OCI-LY3 (cell line): ENCODE measurements at regions not wholly inside any gene's neighbourhood (a gene's known extent, or its start where the extent isn't known, plus 50 kb on each side); places are given as distances from the start of the nearest gene placed in this dataset.
"Not testable (repeated sequence)": the region's sequence is repeated elsewhere in the genome, so short reads cannot be mapped to it uniquely, and the experiment has no call there.

Source experiments
- H2AFZ ChIP-seq: fragments of 200-600, 300-600 bp; shearing (Covaris generic); 2 replicates; pipeline ENCODE4 v1.6.0; 2014; ENCODE audit warnings: antibody characterized with exemption, low read depth, low read length
- H3K27ac ChIP-seq: fragments of 200-600, 300-600 bp; sonication (generic); 2 replicates; pipeline ENCODE4 v1.5.1; 2014; ENCODE audit warnings: mild to moderate bottlenecking, low read length, moderate library complexity, mixed read lengths
- H3K27me3 ChIP-seq: fragments of 200-600, 300-600 bp; sonication (generic); 2 replicates; pipeline ENCODE4 v1.6.1; 2014; ENCODE audit warnings: low read depth, low read length, mixed read lengths
- H3K36me3 ChIP-seq: fragments of 200-600, 300-600 bp; sonication (generic); replicated peaks from 2 replicates; pipeline ENCODE3; 2014; ENCODE audit warnings: low read depth, low read length, mixed read lengths
- H3K4me1 ChIP-seq: fragments of 300-600, 200-600 bp; sonication (generic); 2 replicates; pipeline ENCODE4 v1.6.1; 2014; ENCODE audit warnings: low read length, mixed read lengths
- H3K4me2 ChIP-seq: fragments of 200-600, 300-600 bp; sonication (generic); 2 replicates; pipeline ENCODE4 v1.6.1; 2014; ENCODE audit warnings: low read length, mixed read lengths
- H3K4me3 ChIP-seq: fragments of 300-600, 200-600 bp; sonication (generic); 2 replicates; pipeline ENCODE4 v1.5.1; 2014; ENCODE audit warnings: antibody characterized with exemption, mild to moderate bottlenecking, low read length, moderate library complexity
- H3K79me2 ChIP-seq: fragments of 300-600, 200-600 bp; shearing (Covaris generic); 2 replicates; pipeline ENCODE4 v1.6.1; 2014; ENCODE audit warnings: mild to moderate bottlenecking, low read length, mixed read lengths
- H3K9ac ChIP-seq: fragments of 300-600, 200-600 bp; shearing (Covaris generic); 2 replicates; pipeline ENCODE4 v1.6.0; 2014; ENCODE audit warnings: mild to moderate bottlenecking, low read length, moderate library complexity
- H3K9me3 ChIP-seq: fragments of 200-600, 300-600 bp; shearing (Covaris generic); 2 replicates; pipeline ENCODE4 v1.6.1; 2014; ENCODE audit warnings: low read length, mixed read lengths; ENCODE audit not compliant: insufficient read depth
- H4K20me1 ChIP-seq: fragments of 200-600, 300-600 bp; sonication (generic); 2 replicates; pipeline ENCODE4 v1.6.1; 2016; ENCODE audit warnings: low read length, mixed read lengths; ENCODE audit not compliant: insufficient read depth
- EZH2phosphoT487 ChIP-seq: fragments of 200-600 bp; shearing (Covaris generic); IDR thresholded peaks from 2 replicates; pipeline ENCODE4 v1.6.1; 2018; ENCODE audit warnings: antibody characterized with exemption, mixed run types, low read depth
- TF ChIP-seq, protein P1 (sequence below): fragments of 200-600, 300-600 bp; sonication (generic); IDR thresholded peaks from 2 replicates; pipeline ENCODE4 v1.5.1; 2014; ENCODE audit warnings: antibody characterized with exemption, low read length, low read depth

- H2AFZ ChIP-seq = no peak overlapping the region
- H3K9ac ChIP-seq = no peak overlapping the region
- 0 out of 2 replicates have a peak, but pooled peaks cover 8% of the 10 kb centered on the region for H3K4me1 ChIP-seq
- H3K79me2 ChIP-seq = no peaks in the 10 kb centered on the region
- no peak overlapping the region for H3K4me3 ChIP-seq
- H3K9me3 ChIP-seq = no peaks in the 10 kb centered on the region
- H3K36me3 ChIP-seq = no peaks in the 10 kb centered on the region
- no peaks in the 10 kb centered on the region for H4K20me1 ChIP-seq
- no peak overlapping the region for H3K4me2 ChIP-seq
- TF ChIP-seq EZH2phosphoT487 = no peak
- TF ChIP-seq, protein P1, sequence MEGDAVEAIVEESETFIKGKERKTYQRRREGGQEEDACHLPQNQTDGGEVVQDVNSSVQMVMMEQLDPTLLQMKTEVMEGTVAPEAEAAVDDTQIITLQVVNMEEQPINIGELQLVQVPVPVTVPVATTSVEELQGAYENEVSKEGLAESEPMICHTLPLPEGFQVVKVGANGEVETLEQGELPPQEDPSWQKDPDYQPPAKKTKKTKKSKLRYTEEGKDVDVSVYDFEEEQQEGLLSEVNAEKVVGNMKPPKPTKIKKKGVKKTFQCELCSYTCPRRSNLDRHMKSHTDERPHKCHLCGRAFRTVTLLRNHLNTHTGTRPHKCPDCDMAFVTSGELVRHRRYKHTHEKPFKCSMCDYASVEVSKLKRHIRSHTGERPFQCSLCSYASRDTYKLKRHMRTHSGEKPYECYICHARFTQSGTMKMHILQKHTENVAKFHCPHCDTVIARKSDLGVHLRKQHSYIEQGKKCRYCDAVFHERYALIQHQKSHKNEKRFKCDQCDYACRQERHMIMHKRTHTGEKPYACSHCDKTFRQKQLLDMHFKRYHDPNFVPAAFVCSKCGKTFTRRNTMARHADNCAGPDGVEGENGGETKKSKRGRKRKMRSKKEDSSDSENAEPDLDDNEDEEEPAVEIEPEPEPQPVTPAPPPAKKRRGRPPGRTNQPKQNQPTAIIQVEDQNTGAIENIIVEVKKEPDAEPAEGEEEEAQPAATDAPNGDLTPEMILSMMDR = no peak
- no peak overlapping the region for H3K27ac ChIP-seq
- peaks cover 73% of the 10 kb centered on the region for H3K27me3 ChIP-seq
Measured at GRCh38 chr15:69767191-69767590, 314.6 kb downstream of the RPLP1 start.

DNA sequence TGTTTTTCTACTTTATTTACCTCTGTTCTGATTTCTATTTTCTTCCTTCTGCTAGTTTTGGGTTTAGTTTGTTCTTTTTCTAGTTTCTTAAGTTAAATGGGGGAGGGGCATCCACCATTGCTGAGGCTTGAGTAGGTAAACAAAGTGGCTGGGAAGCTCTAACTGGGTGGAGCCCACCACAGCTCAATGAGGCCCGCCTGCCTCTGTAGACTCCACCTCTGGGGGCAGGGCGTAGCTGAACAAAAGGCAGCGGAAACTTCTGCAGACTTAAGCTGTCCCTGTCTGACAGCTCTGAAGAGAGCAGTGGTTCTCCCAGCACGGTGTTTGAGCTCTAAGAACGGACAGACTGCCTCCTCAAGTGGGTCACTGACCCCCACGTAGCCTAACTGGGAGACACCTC is 316.7 kb downstream of the RPLP1 start:
- not testable (repeated sequence) for H3K27ac ChIP-seq, H3K4me3 ChIP-seq, H3K9ac ChIP-seq, H3K4me1 ChIP-seq, H3K9me3 ChIP-seq, H3K4me2 ChIP-seq, H3K36me3 ChIP-seq, H3K79me2 ChIP-seq, H2AFZ ChIP-seq, H4K20me1 ChIP-seq
- peaks cover 54% of the 10 kb centered on the region for H3K27me3 ChIP-seq

- not testable (repeated sequence) for H3K36me3 ChIP-seq, H3K4me1 ChIP-seq, H3K27ac ChIP-seq, H3K79me2 ChIP-seq, H3K4me2 ChIP-seq, H4K20me1 ChIP-seq, H3K9ac ChIP-seq, H3K4me3 ChIP-seq, H2AFZ ChIP-seq, H3K9me3 ChIP-seq
- peaks cover 44% of the 10 kb centered on the region for H3K27me3 ChIP-seq
Measured at GRCh38 chr15:69774258-69774657, 321.6 kb downstream of the RPLP1 start.

DNA sequence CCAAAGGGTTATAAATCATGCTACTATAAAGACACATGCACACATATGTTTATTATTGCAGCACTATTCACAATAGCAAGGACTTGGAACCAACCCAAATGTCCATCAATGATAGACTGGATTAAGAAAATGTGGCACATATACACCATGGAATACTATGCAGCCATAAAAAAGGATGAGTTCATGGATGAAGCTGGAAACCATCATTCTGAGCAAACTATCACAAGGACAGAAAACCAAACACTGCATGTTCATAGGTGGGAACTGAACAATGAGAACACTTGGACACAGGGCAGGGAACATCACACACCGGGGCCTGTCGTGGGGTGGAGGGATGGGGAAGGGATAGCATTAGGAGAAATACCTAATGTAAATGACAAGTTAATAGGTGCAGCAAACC is 322.1 kb downstream of the RPLP1 start:
- peaks cover 47% of the 10 kb centered on the region for H3K27me3 ChIP-seq
- H3K27ac ChIP-seq = not testable (repeated sequence)

GRCh38 chr15:69777356-69777755 is 320.4 kb downstream of the TLE3 start:
- TF ChIP-seq, protein P1 = no peak
- no peak for TF ChIP-seq EZH2phosphoT487
- H3K36me3 ChIP-seq = no peaks in the 10 kb centered on the region
- H3K4me1 ChIP-seq = no peaks in the 10 kb centered on the region
- H3K27me3 ChIP-seq = peaks cover 56% of the 10 kb centered on the region
- no peak overlapping the region for H3K9ac ChIP-seq
- H3K9me3 ChIP-seq = no peaks in the 10 kb centered on the region
- no peak overlapping the region for H3K4me3 ChIP-seq
- no peak overlapping the region for H3K27ac ChIP-seq
- no peaks in the 10 kb centered on the region for H4K20me1 ChIP-seq
- H2AFZ ChIP-seq = no peak overlapping the region
- H3K79me2 ChIP-seq = no peaks in the 10 kb centered on the region
- no peak overlapping the region for H3K4me2 ChIP-seq

More for the DNA sequence above, 322.1 kb downstream of the RPLP1 start:
- not testable (repeated sequence) for H3K4me3 ChIP-seq, H3K9me3 ChIP-seq, H3K9ac ChIP-seq, H3K79me2 ChIP-seq, H2AFZ ChIP-seq, H3K4me2 ChIP-seq, H4K20me1 ChIP-seq, H3K4me1 ChIP-seq, H3K36me3 ChIP-seq
